ENCODE measurements at regions not wholly inside any gene's neighbourhood (a gene's known extent, or its start where the extent isn't known, plus 50 kb on each side); places are given as distances from the start of the nearest gene placed in this dataset.

GRCh38 chr13:105527127-105527526, 1008.3 kb downstream of the EFNB2 start:
- DNase-seq (ENCODE audit: low read depth), result no peak

DNA sequence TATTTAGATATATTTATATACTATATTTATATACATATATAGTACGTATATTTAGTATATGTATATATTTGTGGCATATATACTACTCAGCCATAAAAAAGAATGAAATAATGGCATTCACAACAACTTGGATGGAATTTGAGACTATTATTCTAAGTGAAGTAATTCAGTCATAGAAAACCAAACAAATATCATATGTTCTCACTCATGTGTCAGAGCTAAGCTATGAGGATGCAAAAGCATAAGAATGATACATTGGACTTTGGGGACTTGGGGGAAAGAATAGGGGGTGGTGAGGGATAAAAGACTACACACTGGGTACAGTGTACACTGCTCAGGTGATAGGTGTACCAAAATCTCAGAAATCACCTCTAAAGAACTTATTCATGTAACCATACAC, 1015.7 kb downstream of the EFNB2 start:
- no peak for DNase-seq (ENCODE audit: low read depth)

- no peak for DNase-seq (ENCODE audit: low read depth)
These were observed 1017.4 kb downstream of the EFNB2 start for GRCh38 chr13:105518086-105518485.

GRCh38 chr13:105514401-105514800, 1021.1 kb downstream of the EFNB2 start:
- DNase-seq (ENCODE audit: low read depth), result no peak

DNA sequence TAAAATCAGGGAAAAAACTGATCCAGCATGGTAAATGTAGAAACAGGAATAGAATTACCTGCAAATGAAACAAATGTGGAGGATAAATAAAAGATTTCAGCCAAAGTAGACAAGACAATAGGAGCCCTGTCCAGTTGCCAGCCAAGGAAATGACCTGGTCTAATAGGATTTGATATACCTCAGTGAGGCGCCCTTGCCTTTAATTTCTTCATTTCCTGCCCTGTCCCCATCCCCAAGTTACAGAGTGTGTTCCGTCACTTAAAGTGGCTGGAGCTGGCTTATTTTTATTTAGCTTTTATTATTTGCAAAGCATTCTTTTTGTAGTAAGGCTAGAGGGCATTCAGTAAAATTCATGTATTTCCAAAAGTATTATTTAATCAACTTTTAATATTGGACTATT, 1022.0 kb downstream of the EFNB2 start:
- no peak for DNase-seq (ENCODE audit: low read depth)

DNA sequence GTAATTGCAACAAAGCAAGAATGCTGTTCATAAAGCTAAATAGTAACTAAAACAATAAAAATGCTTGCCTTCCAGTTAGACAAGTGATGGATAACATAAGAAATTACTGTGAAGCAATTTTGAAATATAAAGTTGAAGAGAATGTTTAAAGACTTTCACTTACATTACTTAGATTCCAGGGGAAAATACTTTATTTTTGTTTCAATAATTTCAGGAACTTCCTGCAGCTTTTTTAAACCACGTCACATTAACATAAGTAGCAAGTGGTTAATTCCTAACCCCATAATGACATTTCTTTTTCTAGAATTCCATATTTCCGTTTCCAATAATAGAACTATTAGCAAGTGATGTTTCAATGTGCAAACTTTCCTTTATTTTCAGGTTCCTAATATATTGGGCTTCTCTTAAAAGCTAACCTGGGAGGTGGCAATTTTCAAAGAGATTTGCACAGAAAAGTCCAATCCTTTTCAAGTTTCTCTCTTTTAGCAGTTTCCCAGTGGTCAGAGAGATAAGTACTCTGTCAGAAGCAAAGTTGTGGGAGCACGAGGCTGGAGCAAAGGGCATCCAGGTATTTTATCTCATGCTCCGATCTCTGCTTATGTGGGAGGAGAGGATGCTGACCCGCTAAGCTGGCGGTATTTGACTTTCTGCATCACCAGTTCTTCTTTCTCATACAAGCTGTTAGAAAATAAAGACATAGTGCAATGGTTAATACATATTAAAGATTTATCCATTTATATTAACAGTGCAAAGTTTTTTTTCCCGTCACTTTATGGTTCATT, 1025.3 kb downstream of the EFNB2 start:
- no peak for DNase-seq (ENCODE audit: low read depth)

DNA sequence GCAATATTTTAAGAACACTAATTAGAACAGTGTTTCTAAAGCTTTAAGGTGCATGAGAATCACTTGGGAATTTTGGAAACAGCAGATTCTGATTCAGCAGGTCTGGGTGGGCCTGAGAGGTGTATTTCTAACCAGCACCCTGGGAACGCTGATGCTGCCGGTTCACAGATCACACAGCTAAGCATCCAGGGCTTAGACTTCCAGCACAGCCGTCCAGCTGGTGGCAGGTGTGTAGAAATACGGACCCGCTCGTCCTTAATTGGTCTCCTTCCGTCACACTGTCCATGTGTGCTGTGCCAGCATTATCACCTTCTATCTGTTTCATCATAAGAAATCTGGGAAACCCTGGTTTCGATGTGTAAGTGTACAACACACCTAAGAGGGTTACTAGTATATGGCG, 1029.0 kb downstream of the EFNB2 start:
- no peak for DNase-seq (ENCODE audit: low read depth)

- DNase-seq (ENCODE audit: low read depth), result no peak
These were observed 1033.3 kb downstream of the EFNB2 start for GRCh38 chr13:105502193-105502592.

DNA sequence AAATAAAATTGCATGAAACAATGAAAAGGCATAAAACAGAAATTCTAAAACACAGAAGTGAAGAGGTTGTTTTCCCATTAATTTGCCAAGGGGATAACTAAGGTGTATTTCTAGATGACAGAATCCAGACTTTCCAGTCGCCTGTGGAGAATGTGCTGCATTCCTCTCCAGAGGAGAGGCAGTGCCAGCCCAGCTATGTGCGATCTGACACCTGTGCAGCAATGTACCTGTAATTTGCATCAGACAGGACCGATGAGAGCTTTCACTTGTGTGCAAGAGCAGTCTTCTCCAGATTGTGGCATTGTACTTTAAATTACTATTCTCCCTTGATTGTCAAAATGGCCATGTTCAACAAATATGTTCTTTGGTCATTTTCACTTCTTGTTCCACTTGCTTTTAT, 1037.9 kb downstream of the EFNB2 start:
- DNase-seq (ENCODE audit: low read depth), result no peak

DNA sequence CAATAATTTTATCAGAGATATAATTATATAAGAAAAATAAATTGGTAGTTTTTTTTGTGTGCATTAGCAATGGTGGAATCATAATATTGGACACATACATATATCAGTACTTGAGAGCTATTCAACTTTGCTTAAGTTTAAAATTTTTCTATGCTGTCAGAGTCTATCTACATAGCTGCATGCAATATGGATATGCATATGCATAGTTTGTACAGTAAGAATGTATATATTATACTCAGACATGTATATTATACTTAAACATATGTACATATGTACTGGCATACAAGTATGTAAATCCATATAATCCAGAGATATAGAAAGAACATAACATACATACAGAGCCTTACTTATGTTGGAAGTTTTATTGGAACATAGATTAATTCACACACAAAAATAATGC, 1043.2 kb downstream of the EFNB2 start:
- no peak for DNase-seq (ENCODE audit: low read depth)

DNA sequence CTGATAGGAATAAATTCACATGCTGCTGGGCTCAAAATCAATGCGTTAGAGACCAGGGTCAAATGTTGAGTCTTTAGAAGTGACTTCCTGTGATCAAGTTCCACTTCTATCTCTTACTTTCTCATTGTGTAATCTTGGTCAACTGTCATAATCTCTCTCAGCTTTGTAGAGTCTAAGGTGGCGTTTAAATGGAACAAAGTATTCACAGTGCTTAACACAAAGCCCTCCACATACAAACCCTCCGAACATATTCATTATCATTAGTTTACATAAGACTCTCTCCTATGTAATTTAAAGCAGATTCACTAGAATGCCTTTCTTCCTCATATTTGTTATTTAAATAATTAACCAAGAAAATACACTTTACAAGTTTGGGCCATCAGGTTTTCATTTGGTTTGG, 1044.1 kb downstream of the EFNB2 start:
- DNase-seq (ENCODE audit: low read depth), result no peak

GRCh38 chr13:105485081-105485480, 1050.4 kb downstream of the EFNB2 start:
- DNase-seq (ENCODE audit: low read depth), result no peak

DNA sequence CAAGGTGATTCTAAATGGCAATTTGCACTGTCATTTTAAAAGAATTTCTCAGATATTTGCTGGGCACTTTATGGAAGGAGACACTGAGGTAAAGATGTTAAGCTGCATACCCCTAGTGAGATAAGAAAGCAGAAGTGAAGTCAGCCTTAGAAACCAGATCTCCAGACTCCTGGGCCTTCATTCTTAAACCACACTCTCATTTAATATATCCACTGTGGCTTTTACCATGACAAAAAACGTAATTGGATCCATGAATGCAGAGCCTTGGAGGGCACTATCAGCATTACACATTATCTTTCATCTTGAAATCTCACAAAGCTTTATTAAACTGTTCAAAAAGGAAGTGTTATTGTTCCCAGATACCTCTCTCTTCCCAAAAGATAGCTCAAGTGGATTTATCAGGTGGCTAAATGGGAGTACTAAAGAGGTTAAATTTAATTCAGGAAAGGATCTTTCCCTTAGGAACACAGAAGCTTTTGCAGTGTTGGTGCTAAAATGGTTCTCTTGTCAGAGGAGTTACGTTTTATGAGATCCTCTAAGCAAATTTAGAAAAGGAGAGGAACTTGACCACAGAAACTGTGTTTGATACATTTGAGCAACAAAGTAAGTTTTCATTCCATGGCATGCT, 1060.4 kb downstream of the EFNB2 start:
- no peak for DNase-seq (ENCODE audit: low read depth)

- no peak for DNase-seq (ENCODE audit: low read depth)
These were observed 1063.8 kb downstream of the EFNB2 start for GRCh38 chr13:105471673-105472072.

DNA sequence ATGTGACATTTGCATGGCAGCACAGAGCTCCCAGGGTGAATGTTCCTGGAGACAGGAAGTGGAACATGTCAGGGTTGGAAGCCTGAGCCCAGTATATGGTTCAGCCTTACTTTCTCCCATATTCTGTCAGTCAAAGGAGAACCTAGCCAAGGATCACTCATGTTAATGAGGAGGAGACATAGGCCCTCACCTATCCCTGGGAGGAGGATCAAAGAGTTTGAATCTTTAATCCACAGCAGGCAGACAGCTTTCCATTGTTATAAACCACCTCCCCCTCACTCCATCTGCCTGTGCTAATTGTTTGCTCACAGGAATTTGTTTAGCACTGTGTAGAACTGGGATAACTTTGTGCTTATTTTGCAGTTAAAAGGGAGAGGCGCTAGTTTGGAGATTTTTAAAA, 1069.1 kb downstream of the EFNB2 start:
- no peak for DNase-seq (ENCODE audit: low read depth)

DNA sequence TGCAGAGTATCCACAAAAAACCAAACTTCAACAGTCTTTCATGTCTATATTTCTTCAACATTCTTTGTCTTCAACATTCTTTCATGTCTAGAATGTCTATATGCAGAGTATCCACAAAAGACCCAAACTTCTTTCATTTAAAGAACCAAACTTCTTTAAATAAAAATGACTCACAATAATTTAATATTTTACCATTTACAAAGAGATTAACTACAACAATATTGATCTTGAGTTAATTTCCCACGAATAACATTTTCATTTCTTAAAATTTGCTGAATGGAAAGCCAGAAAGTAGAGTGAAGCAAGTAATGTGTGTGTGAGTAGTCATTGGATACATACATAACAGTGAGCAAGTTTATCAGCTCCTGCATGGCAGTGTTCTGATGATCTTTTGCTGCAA, 1069.7 kb downstream of the EFNB2 start, which contains the start of gene DAOA:
Gene DAOA (plus strand): TSS at position 301 of the 400 bp plus-strand sequence.
- no peak for DNase-seq (ENCODE audit: low read depth)

DNA sequence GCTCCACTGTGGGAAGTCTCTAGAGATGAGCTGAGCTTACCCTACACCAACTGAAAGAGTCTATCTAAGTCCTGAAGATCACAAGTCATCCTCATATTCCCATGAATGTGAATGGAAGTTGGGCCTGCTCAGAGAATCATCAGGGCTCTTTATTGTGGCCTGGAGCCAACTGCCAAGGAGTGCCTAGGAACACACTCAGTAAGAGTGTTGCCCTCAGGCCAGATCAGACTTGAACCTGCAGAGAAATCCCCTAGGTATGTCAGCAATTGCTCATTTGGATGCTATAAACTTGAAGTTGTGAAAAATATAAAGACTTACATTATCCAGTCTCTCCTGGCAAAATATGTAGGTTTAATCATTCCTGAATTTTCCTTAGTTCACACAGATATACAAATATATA, 1070.2 kb downstream of the EFNB2 start:
- DNase-seq (ENCODE audit: low read depth), result no peak

- DNase-seq (ENCODE audit: low read depth), result no peak
These were observed 1071.2 kb downstream of the EFNB2 start for GRCh38 chr13:105464249-105464648.

GRCh38 chr13:105463011-105463501, 1072.4 kb downstream of the EFNB2 start:
- DNase-seq (ENCODE audit: low read depth), result no peak

DNA sequence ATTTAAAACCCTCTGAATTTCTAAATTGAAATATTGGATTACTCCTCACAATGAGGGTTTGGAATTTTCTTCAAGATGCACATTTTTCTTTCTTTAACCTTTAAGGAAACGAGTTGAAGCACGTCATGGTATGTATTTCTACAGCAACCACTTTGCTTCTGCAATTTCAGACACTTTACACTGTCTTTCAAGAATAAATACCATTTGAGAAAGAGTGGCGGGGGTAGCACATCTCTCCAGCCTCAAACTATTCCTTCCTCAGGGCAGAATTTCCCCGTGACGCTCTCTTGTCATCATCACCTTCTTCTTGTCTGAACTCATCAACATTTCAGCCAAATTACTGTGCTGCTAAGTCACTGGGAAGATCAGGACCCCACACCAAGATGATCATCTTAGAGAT, 1073.4 kb downstream of the EFNB2 start:
- no peak for DNase-seq (ENCODE audit: low read depth)

DNA sequence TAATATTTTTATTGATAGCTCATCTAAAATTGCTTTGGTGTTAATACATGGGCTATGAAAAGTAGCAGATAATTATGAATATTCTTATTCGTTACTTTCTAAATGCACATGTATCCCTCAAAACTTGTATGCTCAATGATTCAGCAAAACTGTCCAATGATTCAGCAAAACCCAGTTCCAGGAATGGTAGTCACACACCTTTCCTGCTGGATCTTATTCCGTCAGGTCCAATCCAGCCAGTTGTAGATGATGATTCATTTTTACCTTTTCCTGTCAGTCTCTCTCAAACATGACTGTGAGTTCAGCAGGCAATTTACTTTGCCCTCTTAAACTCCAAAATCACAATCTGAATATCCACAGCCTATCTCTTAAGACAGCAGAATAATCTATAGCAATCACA, 1082.6 kb downstream of the EFNB2 start:
- no peak for DNase-seq (ENCODE audit: low read depth)

- DNase-seq (ENCODE audit: low read depth), result no peak
These were observed 1084.7 kb downstream of the EFNB2 start for GRCh38 chr13:105450784-105451183.

GRCh38 chr13:105448811-105449210, 1086.7 kb downstream of the EFNB2 start:
- DNase-seq (ENCODE audit: low read depth), result no peak

- no peak for DNase-seq (ENCODE audit: low read depth)
These were observed 1089.3 kb downstream of the EFNB2 start for GRCh38 chr13:105446197-105446596.

Data from GM04503 (cell line).